Right ventricle myocardium inferior (tissue), 1 donor: ENCODE measurements at regions not wholly inside any gene's neighbourhood (a gene's known extent, or its start where the extent isn't known, plus 50 kb on each side); places are given as distances from the start of the nearest gene placed in this dataset.
"Not testable (repeated sequence)": the region's sequence is repeated elsewhere in the genome, so short reads cannot be mapped to it uniquely, and the experiment has no call there.

ENCODE experiments used
- ATAC-seq: fragments of 200-7000 bp; cut with Tn5 transposase; one replicate; pipeline ENCODE4 v1.9.1; 2020; ENCODE audit warnings: mild to moderate bottlenecking, moderate library complexity
- DNase-seq: peaks from one replicate; pipeline ENCODE4 v3.0.0; 2021; ENCODE audit errors: missing footprints
- intact Hi-C: fragments of 100-400 bp; cut with DNase I; formaldehyde crosslinking; loops from one replicate; pipeline ENCODE4 v1.11.0; 2022
- donor health status: DM: no; HTN: yes; CAD: no; lungs with severe emphysema.

DNA sequence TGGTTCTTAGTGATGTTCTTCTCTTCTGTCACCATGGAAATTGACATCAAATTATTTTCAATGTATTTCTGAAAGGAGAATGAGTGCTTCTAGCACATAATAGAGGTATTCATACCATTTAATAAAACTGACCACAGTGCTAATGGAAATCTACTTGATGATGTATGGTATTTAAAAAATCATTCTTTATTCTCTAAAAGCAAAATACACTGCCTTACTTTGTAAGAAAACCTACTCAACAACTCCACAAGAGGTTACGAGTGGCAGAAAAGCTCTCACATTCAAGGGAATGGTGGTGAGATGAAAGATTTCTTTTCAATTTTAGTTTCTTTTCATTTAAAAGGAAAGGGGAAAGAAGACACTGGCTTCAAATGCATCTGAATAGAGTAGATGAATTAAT is 382.3 kb upstream of the CHST9 start:
- intact Hi-C loops: no loop called here
- DNase-seq: no peak
- ATAC-seq: no peak

DNA sequence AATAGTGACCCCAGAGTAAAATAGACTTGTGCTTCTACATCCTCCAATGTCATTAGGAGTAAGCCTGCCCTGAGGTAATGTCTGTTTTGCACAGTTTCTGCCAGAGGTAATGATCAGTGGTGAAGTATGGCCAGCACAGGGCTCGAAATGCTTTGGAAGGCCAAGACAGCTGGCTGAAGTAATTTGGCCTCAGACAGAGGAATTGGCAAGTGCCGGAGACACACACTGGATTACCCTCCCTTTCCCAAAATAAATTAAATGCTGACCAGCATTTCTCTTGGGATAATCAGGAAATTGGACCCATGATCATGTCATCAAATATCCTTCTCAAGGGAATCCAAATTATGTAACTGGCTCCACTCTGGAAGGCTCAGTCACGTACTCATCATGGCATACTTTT is 379.0 kb upstream of the CHST9 start:
- DNase-seq (no peak), ATAC-seq (peak; percentile 72)
- intact Hi-C loops: no loop called here

DNA sequence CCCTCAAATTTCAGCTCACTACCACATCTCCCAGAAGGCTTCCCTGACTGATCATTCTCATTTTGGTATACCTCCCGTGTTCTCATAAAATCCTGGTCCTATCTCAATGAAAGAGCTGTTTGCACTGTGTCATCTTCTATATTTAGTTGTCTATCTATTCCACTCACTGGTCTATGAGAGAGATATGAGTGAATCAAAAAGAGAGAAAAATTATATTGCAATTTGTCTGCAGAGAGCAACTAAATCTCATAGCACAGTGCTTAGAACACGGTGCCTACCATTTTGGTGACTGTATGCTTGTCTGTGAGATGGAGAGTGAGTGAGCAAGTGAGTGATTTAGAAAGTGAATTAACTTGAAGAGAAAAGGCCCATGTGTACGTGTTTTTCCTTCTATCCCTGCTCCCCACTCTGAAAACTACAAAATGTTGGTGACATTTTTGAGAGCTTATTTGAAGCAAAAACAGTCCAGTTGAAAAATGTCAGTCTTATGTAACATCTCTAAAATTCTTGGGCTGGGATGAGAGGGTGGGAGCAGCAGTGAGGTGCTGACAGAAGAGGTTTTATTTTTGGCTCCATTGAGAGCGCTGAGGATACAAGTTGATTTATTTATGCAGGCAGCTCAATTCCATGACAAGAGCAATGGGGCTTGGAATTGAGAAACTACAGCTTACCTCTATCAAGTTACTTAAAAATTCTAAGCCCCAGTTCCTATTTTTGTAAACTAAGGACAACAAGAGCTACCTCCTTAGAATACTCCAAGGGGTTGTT is 373.5 kb upstream of the CHST9 start:
- peak; percentile 78 for ATAC-seq

DNA sequence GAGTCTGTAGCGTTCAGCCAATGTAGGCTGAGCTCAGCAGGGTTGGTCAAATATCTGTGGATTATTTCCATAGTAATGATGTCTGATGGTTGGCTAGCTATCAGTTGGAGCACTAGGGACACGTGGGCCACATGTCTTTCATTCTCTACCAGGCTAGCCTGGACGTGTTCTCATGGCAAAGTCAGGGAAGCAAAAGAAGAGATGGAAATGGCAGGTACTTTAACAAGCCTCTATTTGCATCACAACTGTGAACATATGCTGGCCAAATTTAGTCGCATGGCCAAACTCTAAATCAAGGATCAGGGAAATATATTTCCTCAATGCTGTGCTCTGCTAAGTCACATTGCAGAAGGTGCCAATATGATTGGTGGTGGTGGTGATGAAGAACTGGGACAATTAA is 371.6 kb upstream of the CHST9 start:
- intact Hi-C loops: no loop called here
- no peak for DNase-seq
- no peak for ATAC-seq

More for the DNA sequence above, 373.5 kb upstream of the CHST9 start:
- no peak for DNase-seq
- intact Hi-C loops: no loop called here

DNA sequence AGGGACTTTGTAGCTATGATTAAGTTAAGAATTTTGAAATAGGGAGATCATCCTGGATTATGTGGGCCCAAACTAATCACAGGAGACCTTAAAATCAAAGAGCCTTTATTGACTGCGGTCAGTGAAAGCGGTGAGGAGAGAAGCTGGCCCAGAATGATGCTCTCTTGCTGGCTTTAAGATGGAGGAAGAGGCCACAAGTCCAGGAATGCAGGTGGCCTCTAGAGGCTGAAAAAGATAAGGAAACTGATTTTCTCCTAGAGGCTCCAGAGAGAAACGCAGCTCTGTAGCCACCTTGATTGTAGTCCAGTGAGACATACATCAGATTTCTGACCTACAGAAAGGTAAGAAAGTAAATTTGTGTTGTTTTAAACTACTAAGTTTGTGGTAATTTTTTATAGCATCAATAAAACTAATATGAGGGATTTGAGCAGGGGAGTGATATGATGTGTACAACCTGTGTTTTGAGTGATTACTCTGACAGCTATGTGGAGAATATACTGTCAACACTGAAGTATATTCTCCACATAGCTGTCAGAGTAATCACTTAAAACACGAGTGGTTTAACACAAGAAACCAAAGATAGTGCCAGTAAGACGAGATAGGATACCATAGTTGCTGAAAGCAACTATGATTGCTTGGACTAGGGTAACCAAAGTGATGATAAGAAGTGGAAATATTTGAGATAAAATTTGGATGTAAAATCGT is 364.4 kb upstream of the CHST9 start:
- ATAC-seq (no peak), DNase-seq (no peak)
- intact Hi-C loops: no loop called here

DNA sequence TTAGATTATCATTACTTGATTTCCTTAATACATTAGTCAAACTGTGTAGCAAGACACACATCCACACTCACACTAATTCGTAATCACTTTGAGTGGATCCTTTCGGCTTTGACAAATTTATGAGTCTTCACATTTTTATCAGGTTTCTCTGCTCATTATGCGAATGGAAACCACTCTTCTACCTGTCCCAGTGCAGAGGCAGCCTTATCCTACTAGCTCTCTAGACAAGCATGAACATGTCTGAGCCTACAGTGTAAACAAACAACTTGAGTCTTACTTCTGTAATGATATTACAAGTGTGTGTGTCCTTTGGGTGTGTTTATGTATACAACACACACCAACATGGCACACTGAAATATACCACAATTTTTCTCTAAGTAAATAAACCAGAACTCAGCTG is 361.9 kb upstream of the CHST9 start:
- DNase-seq (no peak), ATAC-seq (no peak)
- intact Hi-C loops: no loop called here

DNA sequence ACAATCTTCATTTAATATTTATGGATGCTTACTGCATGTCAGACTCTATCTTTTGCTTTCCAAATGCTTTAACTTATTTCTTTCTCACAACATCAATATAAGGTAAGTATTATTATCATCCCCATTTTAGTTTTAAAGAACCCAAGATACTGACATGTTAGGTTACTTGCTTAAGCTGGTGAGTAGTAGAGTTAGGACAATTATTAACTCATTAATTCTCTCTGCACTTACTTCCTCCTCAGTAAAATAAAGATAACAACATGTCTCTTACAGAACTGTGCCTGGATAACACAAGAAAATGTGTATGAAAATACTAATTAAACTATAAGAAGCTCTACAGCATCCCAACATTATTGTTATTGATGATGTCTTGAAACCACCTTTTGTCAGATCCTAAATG is 359.1 kb upstream of the CHST9 start:
- ATAC-seq (no peak), DNase-seq (no peak)
- intact Hi-C loops: no loop called here

DNA sequence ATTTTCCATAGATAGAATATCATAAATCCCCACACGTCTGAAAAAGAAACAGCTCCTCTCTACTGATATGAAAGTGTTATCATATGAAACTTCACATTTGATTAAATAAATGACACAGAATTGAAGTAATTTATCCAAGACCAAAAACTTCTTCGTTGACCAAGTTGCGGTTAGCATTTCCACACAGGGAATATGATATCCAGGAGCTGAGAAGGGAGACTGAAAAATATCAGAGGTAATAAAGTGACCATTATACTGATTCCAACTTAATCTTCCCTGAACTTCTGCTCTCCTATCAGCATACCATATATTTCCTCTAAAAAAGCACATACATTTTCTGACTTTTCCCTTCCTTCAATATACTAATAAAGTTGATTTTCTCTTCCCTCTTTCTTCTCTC is 356.2 kb upstream of the CHST9 start:
- intact Hi-C loops: no loop called here
- no peak for ATAC-seq
- DNase-seq: no peak

DNA sequence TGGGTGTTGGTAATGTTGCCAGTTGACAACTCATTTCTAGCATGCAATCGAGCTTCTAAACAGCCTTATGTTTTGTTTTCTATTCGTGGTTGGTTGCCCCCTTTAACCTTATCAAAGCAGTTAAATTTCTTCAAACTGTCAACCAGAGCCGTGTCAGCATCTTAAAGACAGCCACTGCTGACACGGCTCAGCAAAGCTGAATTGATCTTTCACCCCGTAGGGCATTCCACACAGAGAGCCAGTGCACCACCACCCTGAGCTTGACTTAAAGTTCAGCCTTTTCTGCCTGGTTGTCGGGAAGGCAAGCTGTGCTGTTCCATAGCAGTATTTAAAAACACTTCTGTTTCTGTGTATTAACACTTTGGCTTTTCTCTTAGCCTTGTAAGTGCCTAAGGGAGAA is 355.0 kb upstream of the CHST9 start:
- no peak for ATAC-seq
- intact Hi-C loops: no loop called here
- DNase-seq: no peak

DNA sequence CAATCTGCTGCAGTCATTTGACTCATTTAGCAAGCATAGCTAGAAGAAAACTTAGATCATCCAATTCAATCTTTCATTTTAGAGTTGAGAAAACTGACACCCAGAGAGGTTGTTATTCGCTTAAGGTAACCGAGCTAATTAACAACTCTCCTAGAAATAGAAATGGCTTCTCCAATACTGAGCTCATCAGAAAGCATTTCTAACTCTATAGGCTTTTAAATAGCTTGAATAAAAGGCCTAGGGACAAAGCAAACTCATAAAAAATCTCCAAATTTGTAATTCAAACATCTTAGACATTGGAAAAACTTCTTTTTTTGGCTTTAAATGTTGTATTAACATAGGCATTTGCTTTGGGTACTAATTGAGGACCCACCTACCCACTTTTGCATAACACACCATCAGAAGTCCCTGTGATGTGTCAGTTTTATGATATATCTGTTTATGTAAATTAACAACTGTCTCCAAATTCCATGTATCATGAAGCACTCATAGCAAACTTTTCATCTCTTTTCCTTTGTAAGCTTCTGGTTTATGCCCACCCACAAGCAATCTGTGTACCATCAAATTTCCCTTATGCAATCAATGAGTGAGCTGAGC is 343.9 kb upstream of the CHST9 start:
- DNase-seq: no peak
- intact Hi-C loops: no loop called here
- no peak for ATAC-seq

DNA sequence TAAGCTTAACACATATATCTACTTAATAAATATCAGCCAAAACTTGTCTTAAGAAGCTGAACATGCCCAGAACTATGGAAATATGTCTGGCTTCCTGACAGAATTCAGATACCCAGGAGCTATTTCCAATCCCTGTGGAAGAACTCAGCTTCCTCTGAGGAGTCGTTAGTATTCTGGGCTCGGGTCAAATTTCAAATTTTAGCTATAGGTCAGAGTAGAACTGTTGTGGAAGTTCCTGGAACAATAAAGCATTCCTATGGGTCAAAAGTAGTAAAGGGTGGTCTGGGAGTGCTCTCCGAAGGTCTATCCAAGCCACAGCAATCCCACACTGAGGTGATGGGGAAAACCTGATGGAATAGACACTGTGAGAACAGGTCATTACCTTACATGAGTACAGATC is 342.7 kb upstream of the CHST9 start:
- DNase-seq (no peak), ATAC-seq (no peak)
- intact Hi-C loops: no loop called here

DNA sequence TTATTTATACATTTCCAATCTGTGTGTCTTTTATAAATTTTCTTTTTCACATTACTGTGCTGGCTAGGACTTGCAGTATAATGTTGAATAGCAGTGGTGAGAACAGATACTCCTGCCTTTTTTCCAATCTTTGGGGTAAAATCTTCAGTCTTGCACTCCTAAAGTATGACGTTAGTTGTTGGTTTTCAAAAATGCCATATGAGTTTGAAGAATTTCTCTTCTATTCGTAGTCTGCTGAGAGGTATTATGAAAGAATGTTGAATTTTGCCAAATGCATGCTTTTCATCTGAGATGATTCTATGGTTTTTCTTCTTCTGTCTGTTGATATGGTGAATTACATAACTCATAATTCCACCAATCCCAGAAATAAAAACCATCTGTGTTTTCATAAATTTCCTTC is 335.3 kb upstream of the CHST9 start:
- ATAC-seq: no peak
- no peak for DNase-seq
- intact Hi-C loops: no loop called here

DNA sequence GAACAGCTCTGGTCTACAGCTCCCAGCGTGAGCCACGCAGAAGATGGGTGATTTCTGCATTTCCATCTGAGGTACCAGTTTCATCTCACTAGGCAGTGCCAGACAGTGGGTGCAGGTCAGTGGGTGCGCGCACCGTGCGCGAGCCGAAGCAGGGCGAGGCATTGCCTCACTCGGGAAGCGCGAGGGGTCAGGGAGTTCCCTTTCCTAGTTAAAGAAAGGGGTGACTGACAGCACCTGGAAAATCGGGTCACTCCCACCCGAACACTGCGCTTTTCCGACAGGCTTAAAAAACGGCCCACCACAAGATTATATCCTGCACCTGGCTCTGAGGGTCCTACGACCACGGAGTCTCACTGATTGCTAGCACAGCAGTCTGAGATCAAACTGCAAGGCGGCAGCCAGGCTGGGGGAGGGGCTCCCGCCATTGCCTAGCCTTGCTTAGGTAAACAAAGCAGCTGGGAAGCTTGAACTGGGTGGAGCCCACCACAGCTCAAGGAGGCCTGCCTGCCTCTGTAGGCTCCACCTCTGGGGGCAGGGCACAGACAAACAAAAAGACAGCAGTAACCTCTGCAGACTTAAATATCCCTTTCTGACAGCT is 325.0 kb upstream of the CHST9 start:
- ATAC-seq, intact Hi-C loops, DNase-seq: not testable (repeated sequence)

DNA sequence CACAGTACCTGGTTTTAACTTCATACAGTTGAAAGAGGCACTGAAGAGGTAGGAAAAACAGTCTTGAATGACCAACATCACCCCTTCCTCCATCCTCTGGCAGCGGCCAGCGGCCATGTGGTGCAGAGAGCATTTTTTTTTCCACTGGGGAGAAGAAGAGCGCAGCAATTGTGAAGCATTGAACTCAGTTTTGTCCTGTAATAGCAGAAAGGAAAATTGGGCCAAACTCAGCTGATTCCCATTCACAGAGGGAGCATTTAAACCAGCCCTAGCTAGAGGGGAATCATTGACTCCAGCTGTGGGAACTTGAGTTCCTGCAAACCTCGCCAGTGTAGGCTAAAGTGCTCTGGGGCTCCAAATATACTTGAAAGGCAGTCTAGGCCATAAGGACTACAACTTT is 316.6 kb upstream of the CHST9 start:
- intact Hi-C loops: no loop called here
- ATAC-seq: no peak
- no peak for DNase-seq

DNA sequence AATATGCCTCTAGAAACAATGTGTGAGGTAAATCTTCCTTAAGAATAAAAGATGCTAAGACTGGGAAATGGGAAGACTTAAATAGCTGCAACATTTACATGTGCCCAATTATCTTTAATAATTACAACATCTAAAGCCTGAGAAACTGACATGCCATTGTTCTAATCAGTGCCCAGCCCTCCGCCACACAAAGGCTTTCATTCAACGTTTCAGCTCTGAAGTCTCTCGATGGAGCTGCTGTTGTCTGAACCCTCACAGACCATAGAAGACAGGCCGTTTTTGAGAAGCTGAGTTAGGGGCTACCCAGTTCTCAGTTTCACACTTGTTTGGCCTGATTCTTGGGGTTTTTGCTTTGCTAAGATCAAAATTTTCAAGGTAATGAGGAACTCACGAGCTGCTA is 315.4 kb upstream of the CHST9 start:
- ATAC-seq (no peak), DNase-seq (no peak)
- intact Hi-C loops: no loop called here

DNA sequence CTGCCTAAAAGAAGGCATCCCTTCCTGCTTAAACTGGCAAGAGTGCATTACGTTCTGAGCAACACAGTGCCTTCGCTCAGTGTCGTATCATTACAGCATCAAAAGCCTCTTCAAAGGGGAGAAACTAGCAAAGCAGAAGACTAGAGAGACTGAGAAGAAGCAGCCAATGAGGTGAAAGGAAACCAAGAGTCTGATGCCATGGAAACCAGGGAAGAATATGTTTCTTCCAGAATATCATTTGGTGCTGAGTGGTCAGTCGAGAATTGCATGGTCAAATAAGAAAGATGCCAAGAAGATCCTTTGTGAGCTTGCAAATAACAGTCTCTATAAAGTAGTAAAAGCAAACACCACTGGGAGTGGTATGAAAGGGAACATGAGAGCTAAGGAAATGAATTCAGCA is 312.1 kb upstream of the CHST9 start:
- intact Hi-C loops: no loop called here
- ATAC-seq (no peak), DNase-seq (no peak)

DNA sequence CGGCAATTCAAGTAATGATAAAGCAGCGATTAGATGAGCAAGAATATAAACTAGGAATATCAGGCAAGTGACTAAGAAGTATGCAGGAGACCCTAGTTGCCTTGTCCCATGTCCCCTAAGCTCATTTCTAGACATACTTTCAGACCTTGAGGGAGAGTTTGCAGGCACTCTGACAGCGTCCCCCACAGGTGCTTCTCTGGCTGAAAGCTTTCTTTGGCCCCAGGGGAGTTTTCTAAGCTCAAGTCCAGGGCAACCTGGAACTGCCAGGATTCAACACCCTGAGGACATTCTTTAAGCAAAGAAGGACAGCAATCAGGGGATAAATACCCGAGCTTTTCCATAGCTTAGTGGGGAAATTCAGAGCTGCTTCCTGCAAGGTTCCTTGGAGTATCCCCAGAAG is 308.1 kb upstream of the CHST9 start:
- ATAC-seq: no peak
- DNase-seq: no peak
- intact Hi-C loops: no loop called here

DNA sequence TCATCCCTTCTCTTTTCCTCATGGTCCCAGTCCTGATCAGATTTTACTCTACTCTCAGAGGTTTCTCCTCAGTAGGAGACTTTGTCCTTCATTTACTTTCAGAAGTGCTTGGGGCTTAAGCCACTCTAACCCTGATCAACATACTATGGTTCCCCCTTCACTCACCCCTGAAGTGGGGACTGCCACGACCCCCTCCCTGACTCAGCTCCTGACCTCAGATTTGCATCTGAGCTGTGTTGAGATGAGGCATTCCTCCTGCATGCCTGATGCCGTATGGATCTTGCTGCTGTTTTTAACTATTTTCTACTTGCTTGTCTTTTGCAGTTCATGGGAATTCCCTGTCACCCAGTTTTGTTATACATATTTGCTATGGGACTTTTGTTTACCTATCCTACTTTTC is 306.7 kb upstream of the CHST9 start:
- ATAC-seq (no peak), DNase-seq (no peak)
- intact Hi-C loops: no loop called here

DNA sequence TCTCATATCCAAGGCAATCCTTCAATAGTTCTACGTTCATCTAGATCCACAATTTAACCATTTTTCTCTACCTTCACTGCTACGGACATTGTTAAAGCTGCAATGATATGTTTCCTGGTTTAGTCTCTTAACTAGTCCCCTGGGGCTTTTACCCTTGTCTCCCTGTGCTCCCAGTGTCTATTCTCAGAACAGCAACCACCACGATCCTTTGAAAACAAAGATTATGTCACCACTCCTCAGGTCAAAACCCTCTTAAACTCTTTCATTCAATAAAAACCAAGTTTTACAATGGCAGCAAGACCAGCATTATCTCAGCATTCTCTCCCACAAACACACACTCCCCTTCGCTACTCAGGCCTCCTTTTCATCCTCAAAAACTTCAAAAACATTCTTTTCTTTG is 298.2 kb upstream of the CHST9 start:
- ATAC-seq (no peak), DNase-seq (no peak)
- intact Hi-C loops: no loop called here

DNA sequence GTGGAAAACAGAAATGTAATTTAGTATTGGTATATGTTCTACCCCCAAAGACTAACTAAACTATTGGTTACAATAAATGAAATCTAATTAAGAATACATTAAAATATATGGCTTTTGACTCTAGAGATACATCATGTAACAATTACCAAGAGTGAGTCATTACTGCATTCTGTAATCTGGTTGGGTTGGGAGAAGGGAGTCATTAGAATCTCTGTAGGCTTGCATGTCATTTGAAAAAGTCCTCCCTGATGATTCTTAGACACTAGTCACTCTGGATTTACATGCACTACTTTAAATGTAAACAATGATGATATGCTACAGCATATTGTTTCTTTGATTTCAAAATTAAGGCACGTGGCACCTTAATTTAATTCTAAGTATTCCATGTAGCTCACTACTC is 293.4 kb upstream of the CHST9 start:
- ATAC-seq: no peak
- intact Hi-C loops: no loop called here
- DNase-seq: no peak
